ENCODE measurements at regions not wholly inside any gene's neighbourhood (a gene's known extent, or its start where the extent isn't known, plus 50 kb on each side); places are given as distances from the start of the nearest gene placed in this dataset.
"Not testable (repeated sequence)": the region's sequence is repeated elsewhere in the genome, so short reads cannot be mapped to it uniquely, and the experiment has no call there.

DNA sequence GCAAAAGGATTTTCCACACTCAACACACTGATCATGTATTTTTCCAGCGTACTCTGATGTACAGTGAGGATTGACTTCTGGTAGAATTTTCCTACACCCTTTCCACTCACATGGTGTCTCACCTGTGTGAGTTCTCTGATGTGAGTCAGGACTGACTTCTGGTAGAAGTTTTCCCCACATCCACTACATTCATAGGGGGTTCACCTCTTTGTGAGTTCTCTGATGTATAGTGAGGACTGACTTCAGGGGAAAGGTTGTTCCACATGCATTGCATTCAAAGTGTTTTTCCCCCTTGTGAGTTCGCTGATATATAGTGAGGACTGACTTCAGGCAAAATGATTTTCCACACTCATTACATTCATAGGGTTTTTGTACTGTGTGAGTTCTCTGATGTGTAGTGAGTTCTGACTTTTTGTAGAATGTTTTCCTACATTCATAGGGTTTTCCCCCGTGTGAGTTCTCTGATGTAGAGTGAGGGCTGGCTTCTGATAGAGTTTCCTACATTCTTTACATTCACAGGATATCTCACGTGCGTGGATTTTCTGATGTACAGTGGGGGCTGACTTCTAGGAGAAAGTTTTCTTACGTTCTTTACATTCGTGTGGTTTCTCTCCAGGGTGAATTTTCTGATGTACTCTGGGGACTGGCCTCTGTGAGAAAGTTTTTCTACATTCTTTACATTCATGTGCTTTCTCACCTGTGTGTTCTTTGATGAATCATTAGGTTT, 146.5 kb downstream of the GLRX3 start:
- Histone ChIP-seq H3K4me3 (no peak overlapping the region), H3K27me3 (no peaks in the 10 kb centered on the region), H3K9ac (ENCODE audit: low read depth in 2 of 2, low read length in 2 of 2) (no peak overlapping the region), H3K36me3 (no peaks in the 10 kb centered on the region), H3K9me3 (peaks cover 10% of the 10 kb centered on the region), H3K4me1 (no peaks in the 10 kb centered on the region), H3K27ac (no peak overlapping the region)
- intact Hi-C loops (cut with DNase I): no loop called here
- TF ChIP-seq, protein P1, sequence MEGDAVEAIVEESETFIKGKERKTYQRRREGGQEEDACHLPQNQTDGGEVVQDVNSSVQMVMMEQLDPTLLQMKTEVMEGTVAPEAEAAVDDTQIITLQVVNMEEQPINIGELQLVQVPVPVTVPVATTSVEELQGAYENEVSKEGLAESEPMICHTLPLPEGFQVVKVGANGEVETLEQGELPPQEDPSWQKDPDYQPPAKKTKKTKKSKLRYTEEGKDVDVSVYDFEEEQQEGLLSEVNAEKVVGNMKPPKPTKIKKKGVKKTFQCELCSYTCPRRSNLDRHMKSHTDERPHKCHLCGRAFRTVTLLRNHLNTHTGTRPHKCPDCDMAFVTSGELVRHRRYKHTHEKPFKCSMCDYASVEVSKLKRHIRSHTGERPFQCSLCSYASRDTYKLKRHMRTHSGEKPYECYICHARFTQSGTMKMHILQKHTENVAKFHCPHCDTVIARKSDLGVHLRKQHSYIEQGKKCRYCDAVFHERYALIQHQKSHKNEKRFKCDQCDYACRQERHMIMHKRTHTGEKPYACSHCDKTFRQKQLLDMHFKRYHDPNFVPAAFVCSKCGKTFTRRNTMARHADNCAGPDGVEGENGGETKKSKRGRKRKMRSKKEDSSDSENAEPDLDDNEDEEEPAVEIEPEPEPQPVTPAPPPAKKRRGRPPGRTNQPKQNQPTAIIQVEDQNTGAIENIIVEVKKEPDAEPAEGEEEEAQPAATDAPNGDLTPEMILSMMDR (IDR thresholded peaks at IDR 0.05): no peak
- DNase-seq: no peak

DNA sequence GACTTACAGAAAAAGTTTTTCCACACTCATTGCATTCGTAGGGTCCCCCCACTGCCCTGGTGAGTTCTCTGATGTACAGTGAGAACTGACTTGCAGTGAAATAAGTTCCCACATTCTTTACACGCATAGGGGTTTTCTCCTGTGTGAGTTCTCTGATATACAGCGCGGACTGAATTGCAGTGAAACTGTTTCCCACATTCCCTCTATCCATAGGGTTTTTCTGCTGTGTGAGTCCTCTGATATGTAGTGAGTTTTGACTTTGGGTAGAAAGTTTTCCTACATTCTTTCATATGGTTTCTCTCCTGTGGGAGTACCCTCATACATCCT, 147.0 kb downstream of the GLRX3 start:
- intact Hi-C loops (cut with DNase I): no loop called here
- H3K9ac ChIP-seq (ENCODE audit: low read depth in 2 of 2, low read length in 2 of 2): no peak overlapping the region
- TF ChIP-seq, protein P1 (IDR thresholded peaks at IDR 0.05): no peak
- H3K4me1 ChIP-seq: no peaks in the 10 kb centered on the region
- no peak for DNase-seq
- H3K9me3 ChIP-seq: peaks cover 10% of the 10 kb centered on the region
- H3K27me3 ChIP-seq: no peaks in the 10 kb centered on the region
- H3K4me3 ChIP-seq: no peak overlapping the region
- H3K36me3 ChIP-seq: no peaks in the 10 kb centered on the region
- H3K27ac ChIP-seq: no peak overlapping the region

DNA sequence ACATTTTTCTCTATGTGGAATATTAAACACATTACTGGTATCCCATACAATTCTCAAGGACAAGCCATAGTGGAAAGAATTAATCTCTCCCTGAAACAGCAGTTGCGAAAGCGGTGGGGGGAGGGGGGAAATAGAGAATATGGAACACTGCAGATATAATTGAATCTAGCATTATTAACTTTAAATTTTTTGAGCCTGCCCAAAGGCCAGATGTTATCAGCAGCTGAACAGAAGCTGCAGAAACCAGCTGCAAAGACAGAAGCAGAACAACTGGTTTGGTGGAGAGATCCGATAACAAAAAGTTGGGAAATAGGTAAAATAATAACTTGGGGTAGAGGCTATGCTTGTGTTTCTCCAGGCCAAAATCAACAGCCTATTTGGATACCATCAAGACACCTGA, 159.6 kb downstream of the GLRX3 start:
- H3K27ac ChIP-seq; H3K4me1 ChIP-seq; H3K9ac ChIP-seq (ENCODE audit: low read depth in 2 of 2, low read length in 2 of 2); intact Hi-C loops (cut with DNase I); H3K36me3 ChIP-seq; H3K9me3 ChIP-seq; H3K4me3 ChIP-seq; DNase-seq; H3K27me3 ChIP-seq: not testable (repeated sequence)

DNA sequence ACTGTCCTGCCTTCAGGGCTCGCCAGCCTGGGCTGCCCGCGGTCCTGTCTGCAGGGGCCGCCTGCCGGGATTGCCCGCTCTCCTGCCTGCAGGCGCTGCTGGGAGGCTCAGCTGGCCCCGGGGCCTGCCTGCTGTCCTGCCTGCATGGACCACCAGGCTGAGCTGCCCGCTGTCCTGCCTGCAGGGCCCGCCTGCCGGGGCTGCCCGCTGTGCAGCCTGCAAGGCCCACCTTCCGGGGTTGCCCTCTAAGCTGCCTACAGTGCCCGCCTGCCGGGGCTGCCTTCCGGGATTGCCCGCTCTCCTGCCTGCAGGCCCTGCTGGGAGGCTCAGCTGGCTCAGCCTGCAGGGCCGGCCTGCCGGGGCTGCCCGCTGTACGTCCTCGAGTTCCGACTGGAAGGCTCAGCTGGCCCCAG, 164.4 kb downstream of the GLRX3 start:
- intact Hi-C loops (cut with DNase I): no loop called here
- no peaks in the 10 kb centered on the region for H3K36me3 ChIP-seq
- DNase-seq: no peak
- no peaks in the 10 kb centered on the region for H3K27me3 ChIP-seq
- peak overlapping the region; percentile 75 for H3K27ac ChIP-seq
- H3K9ac ChIP-seq (ENCODE audit: low read depth in 2 of 2, low read length in 2 of 2): peak overlapping the region in 1 of 2 donors; percentile 16
- no peaks in the 10 kb centered on the region for H3K9me3 ChIP-seq
- TF ChIP-seq, protein P1 (IDR thresholded peaks at IDR 0.05): no peak
- H3K4me1 ChIP-seq: no peaks in the 10 kb centered on the region
- H3K4me3 ChIP-seq: peak overlapping the region; percentile 45

DNA sequence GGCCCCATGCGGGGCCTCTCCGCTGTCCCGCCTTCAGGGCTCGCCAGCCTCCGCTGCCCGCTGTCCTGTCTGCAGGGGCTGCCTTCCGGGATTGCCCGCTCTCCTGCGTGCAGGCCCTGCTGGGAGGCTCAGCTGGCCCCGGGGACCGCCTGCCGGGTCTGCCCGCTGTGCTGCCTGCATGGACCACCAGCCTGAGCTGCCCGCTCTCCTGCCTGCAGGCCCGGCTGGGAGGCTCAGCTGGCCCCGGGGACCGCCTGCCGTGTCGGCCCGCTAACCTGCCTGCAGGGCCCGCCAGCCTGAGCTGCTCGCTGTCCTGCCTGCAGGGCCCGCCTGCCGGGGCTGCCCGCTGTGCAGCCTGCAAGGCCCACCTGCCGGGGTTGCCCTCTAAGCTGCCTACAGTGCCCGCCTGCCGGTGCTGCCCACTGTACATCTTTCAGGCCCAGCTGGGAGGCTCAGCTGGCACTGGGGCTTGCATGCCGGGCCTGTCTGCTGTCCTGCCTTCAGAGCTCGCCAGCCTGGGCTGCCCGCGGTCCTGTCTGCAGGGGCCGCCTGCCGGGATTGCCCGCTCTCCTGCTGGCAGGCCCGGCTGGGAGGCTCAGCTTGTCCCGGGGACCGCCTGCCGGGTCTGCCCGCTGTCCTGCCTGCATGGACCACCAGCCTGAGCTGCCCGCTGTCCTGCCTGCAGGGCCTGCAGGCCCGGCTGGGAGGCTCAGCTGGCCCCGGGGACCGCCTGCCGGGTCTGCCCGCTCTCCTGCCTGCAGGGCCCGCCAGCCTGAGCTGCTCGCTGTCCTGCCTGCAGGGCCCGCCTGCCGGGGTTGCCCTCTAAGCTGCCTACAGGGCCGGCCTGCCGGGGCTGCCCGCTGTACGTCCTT, 165.1 kb downstream of the GLRX3 start:
- Histone ChIP-seq H3K9me3 (no peaks in the 10 kb centered on the region), H3K27me3 (no peaks in the 10 kb centered on the region), H3K4me3 (peak overlapping the region; percentile 45), H3K9ac (ENCODE audit: low read depth in 2 of 2, low read length in 2 of 2) (no peak overlapping the region), H3K27ac (peak overlapping the region; percentile 75), H3K36me3 (no peaks in the 10 kb centered on the region), H3K4me1 (no peaks in the 10 kb centered on the region)
- peak; percentile 51 for DNase-seq
- intact Hi-C loops (cut with DNase I): no loop called here
- TF ChIP-seq, protein P1 (IDR thresholded peaks at IDR 0.05): no peak

DNA sequence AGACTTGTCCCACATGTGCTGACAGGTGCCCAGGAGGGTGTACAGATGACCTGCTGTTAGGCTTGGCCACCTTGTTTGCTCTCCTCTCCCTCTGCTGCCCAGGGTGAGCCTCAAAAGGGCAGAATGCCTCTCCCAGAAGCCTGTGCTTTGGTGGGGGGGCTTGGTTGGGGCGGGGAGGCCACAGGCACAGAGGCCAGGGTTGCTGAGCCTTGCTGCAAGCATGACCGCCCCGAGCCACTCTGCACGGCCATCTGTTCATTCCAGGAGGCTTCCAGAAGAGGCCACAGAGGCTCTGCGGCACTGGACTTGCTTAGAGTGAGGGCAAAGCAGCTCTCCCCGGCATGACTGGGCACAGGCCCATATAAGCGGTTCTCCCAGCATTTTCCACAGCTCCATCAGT, 190.8 kb downstream of the GLRX3 start:
- no peak for DNase-seq
- H3K36me3 ChIP-seq: no peaks in the 10 kb centered on the region
- H3K4me3 ChIP-seq: no peak overlapping the region
- H3K27ac ChIP-seq: no peak overlapping the region
- no peaks in the 10 kb centered on the region for H3K4me1 ChIP-seq
- intact Hi-C loops (cut with DNase I): no loop called here
- H3K27me3 ChIP-seq: no peaks in the 10 kb centered on the region
- H3K9me3 ChIP-seq: no peaks in the 10 kb centered on the region
- TF ChIP-seq, protein P1 (IDR thresholded peaks at IDR 0.05): no peak
- H3K9ac ChIP-seq (ENCODE audit: low read depth in 2 of 2, low read length in 2 of 2): no peak overlapping the region
